ENCODE measurements at regions not wholly inside any gene's neighbourhood (a gene's known extent, or its start where the extent isn't known, plus 50 kb on each side); places are given as distances from the start of the nearest gene placed in this dataset.

DNA sequence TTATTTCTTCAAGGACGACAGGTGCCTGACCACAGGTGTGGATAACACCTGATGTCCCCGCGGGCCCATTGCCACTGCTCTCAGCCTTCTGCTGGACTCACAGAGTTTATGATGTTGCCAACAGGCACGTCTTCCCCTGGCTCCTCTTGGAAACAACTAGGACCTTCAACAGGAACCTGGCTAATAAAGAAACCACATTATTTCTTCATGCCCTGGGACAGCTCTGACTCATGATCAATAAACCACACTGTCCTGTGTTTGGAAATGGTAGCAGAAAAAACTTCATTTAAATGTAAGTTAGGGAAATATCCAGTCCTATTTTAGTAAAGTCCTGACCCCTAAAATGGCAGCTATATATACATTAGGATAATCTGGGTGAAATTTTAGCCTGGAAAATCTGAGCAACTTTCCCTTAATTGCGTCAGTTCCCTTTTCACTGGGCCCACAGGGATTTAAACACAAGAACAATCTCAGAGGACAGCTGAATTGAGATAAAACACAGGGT lies 158.9 kb downstream of the VAPA start:
- no peak for TF ChIP-seq ZFX (IDR thresholded peaks at IDR 0.05)
- TF ChIP-seq, protein P1, sequence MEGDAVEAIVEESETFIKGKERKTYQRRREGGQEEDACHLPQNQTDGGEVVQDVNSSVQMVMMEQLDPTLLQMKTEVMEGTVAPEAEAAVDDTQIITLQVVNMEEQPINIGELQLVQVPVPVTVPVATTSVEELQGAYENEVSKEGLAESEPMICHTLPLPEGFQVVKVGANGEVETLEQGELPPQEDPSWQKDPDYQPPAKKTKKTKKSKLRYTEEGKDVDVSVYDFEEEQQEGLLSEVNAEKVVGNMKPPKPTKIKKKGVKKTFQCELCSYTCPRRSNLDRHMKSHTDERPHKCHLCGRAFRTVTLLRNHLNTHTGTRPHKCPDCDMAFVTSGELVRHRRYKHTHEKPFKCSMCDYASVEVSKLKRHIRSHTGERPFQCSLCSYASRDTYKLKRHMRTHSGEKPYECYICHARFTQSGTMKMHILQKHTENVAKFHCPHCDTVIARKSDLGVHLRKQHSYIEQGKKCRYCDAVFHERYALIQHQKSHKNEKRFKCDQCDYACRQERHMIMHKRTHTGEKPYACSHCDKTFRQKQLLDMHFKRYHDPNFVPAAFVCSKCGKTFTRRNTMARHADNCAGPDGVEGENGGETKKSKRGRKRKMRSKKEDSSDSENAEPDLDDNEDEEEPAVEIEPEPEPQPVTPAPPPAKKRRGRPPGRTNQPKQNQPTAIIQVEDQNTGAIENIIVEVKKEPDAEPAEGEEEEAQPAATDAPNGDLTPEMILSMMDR (conservative IDR thresholded peaks at IDR 0.05): no peak
- H3K27ac ChIP-seq: no peak overlapping the region

GRCh38 chr18:10074110-10074509 lies 160.3 kb downstream of the VAPA start:
- H3K27ac ChIP-seq: no peak overlapping the region
- TF ChIP-seq, protein P1 (conservative IDR thresholded peaks at IDR 0.05): no peak
- no peak for TF ChIP-seq ZFX (IDR thresholded peaks at IDR 0.05)

DNA sequence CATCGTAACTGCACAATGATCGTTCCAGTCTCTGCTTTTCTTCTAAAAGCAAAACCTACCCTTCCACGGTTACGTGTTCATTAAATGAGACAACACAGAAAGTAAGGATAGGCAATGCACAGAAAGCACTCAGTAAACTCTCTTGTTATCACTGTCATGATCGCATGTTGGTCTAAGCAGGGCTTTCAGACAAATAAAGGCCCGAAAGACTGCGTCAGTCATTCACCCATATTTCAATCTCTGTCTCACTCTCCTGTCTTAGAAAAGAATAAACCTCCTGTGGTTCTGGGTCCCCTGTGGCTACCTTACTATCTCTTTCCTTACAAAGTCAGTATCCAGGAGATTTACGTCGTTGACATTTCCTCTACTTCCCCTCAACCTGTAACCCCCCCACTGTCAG lies 160.9 kb downstream of the VAPA start:
- H3K27ac ChIP-seq: no peak overlapping the region
- no peak for TF ChIP-seq ZFX (IDR thresholded peaks at IDR 0.05)
- TF ChIP-seq, protein P1 (conservative IDR thresholded peaks at IDR 0.05): no peak

GRCh38 chr18:10076502-10077030 lies 162.8 kb downstream of the VAPA start:
- no peak overlapping the region for H3K27ac ChIP-seq
- TF ChIP-seq, protein P1 (conservative IDR thresholded peaks at IDR 0.05): no peak
- no peak for TF ChIP-seq ZFX (IDR thresholded peaks at IDR 0.05)

DNA sequence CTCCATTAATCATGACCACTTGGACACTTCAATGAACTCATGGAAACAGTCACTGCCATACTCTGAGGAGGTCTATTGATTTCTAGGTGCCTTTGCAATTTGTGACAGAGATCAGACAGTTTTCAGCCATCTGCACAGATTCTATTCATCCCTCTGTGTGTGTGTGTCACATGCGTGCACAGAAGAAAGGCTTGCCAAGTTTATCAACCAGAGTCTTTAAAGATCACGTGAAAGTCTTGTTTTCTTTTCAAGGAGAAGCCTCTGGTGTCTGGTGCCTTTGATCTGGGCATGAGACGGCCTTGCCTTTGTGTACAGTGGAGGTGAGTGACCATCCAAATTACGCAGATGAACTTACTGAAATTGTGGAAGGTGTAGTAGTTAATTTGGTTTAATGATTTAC lies 164.2 kb downstream of the VAPA start:
- no peak overlapping the region for H3K27ac ChIP-seq
- TF ChIP-seq, protein P1 (conservative IDR thresholded peaks at IDR 0.05): no peak
- no peak for TF ChIP-seq ZFX (IDR thresholded peaks at IDR 0.05)

GRCh38 chr18:10080372-10080771 lies 166.6 kb downstream of the VAPA start:
- H3K27ac ChIP-seq: no peak overlapping the region
- TF ChIP-seq, protein P1 (conservative IDR thresholded peaks at IDR 0.05): no peak
- TF ChIP-seq ZFX (IDR thresholded peaks at IDR 0.05): no peak

- TF ChIP-seq, protein P1 (conservative IDR thresholded peaks at IDR 0.05): no peak
- no peak for TF ChIP-seq ZFX (IDR thresholded peaks at IDR 0.05)
- no peak overlapping the region for H3K27ac ChIP-seq
Observed at GRCh38 chr18:10081492-10081891, 167.7 kb downstream of the VAPA start.
